HCT116 (cell line): ENCODE measurements at regions not wholly inside any gene's neighbourhood (a gene's known extent, or its start where the extent isn't known, plus 50 kb on each side); places are given as distances from the start of the nearest gene placed in this dataset.

Source experiments
- ATAC-seq: fragments of 200-7000 bp; cut with Tn5 transposase; 2 replicates; pipeline ENCODE4 v1.9.1; 2020; ENCODE audit warnings: mild to moderate bottlenecking, moderate library complexity
- BruUV-seq: library from RNA; stranded (reverse); fragments of 400-500 nt; replicated peaks from 2 replicates; lab custom pipeline; 2021; lab: Mats Ljungman, UMichigan
- CTCF ChIA-PET: fragments of 300-600 bp; sonication (Branson Sonifier 250); formaldehyde crosslinking; loops from one replicate; lab custom pipeline; 2021; ENCODE audit warnings: antibody characterized with exemption; lab: Charles Lee
- POLR2A ChIA-PET: fragments of 300-600, 350-600 bp; sonication (Branson Sonifier 250); formaldehyde crosslinking; loops from one replicate; lab custom pipeline; 2021; ENCODE audit warnings: antibody characterized with exemption; lab: Charles Lee
- RAD21 ChIA-PET, 2 experiments: fragments of 300-600 bp; sonication (Branson Sonifier 250); formaldehyde crosslinking; loops; one replicate each; lab custom pipeline; 2023; ENCODE audit warnings: low total read pairs in 2 of 2; ENCODE audit not compliant: uncharacterized antibody in 2 of 2, unreplicated experiment in 2 of 2, low non-redundant PET in 1 of 2; lab: Charles Lee
- DNase-seq: peaks from one replicate; pipeline ENCODE4 v3.0.0-alpha.2; 2010; ENCODE audit warnings: low read depth, low spot score
- H2AFZ ChIP-seq: fragments of 200-600 bp; shearing (Covaris generic), sonication (generic); 2 replicates; pipeline ENCODE4 v1.6.1; 2017; ENCODE audit warnings: low read depth, mixed run types, mixed read lengths, antibody characterized with exemption, low read length; ENCODE audit not compliant: poor library complexity, severe bottlenecking
- H3K27ac ChIP-seq: 2 replicates; pipeline ENCODE4 v1.5.1; 2012; ENCODE audit warnings: low read depth, low read length
- H3K27me3 ChIP-seq: fragments of 200-600 bp; sonication (generic); 2 replicates; pipeline ENCODE4 v1.6.1; 2016; ENCODE audit warnings: mixed run types, low read length, mixed read lengths; ENCODE audit not compliant: insufficient read depth
- H3K36me3 ChIP-seq, 2 experiments: fragments of 200-500 bp in 1 of 2; fragments of 200-600 bp in 1 of 2; sonication (Bioruptor generic) in 1 of 2; sonication (generic) in 1 of 2; 2 replicates each; pipeline versions ENCODE4 v1.5.1 to v1.6.1; 2014 to 2016; ENCODE audit warnings: low read length in 2 of 2, inconsistent platforms in 1 of 2, mixed read lengths in 1 of 2, mixed run types in 1 of 2; ENCODE audit not compliant: insufficient read depth in 2 of 2, control insufficient read depth in 1 of 2
- H3K4me1 ChIP-seq, 2 experiments: fragments of 200-600 bp in 1 of 2; sonication (generic) in 1 of 2; 2 replicates each; pipeline versions ENCODE4 v1.5.1 to v1.6.1; 2012 to 2017; ENCODE audit warnings: low read length in 2 of 2, inconsistent platforms in 1 of 2, mild to moderate bottlenecking in 1 of 2, mixed read lengths in 1 of 2, mixed run types in 1 of 2, moderate library complexity in 1 of 2; ENCODE audit not compliant: insufficient read depth in 2 of 2, control insufficient read depth in 1 of 2
- H3K4me2 ChIP-seq: fragments of 200-600 bp; sonication (generic); 2 replicates; pipeline ENCODE4 v1.6.1; 2017; ENCODE audit warnings: mixed run types, low read length, mixed read lengths
- H3K4me3 ChIP-seq, 2 experiments: fragments of 200-600 bp in 1 of 2; sonication (generic) in 1 of 2; replicated peaks in 1 of 2; 2 replicates each; pipeline ENCODE4 v1.5.1; 2011 to 2016; ENCODE audit warnings: low read length in 2 of 2, control low read depth in 1 of 2, low read depth in 1 of 2, mild to moderate bottlenecking in 1 of 2, mixed read lengths in 1 of 2, mixed run types in 1 of 2
- H3K79me2 ChIP-seq: fragments of 200-600 bp; sonication (generic); 2 replicates; pipeline ENCODE4 v1.6.1; 2017; ENCODE audit warnings: mild to moderate bottlenecking, mixed run types, low read length, moderate library complexity, mixed read lengths; ENCODE audit not compliant: insufficient read depth
- H3K9ac ChIP-seq: fragments of 200-600 bp; sonication (generic); 2 replicates; pipeline ENCODE4 v1.6.1; 2016; ENCODE audit warnings: low read length, mixed read lengths
- H3K9me2 ChIP-seq: fragments of 200-600 bp; sonication (generic), shearing (Covaris generic); 2 replicates; pipeline ENCODE4 v1.6.1; 2017; ENCODE audit warnings: mixed run types, mild to moderate bottlenecking, moderate library complexity; ENCODE audit not compliant: insufficient read depth
- H3K9me3 ChIP-seq, 2 experiments: fragments of 200-500 bp in 1 of 2; fragments of 200-600 bp in 1 of 2; sonication (Bioruptor generic) in 1 of 2; sonication (generic) in 1 of 2; 2 replicates each; pipeline ENCODE4 v1.6.1; 2014 to 2017; ENCODE audit warnings: low read length in 2 of 2, mixed read lengths in 2 of 2, inconsistent platforms in 1 of 2, low read depth in 1 of 2, mild to moderate bottlenecking in 1 of 2, mixed run types in 1 of 2, moderate library complexity in 1 of 2; ENCODE audit not compliant: control insufficient read depth in 1 of 2, insufficient read depth in 1 of 2
- H4K20me1 ChIP-seq: fragments of 200-600 bp; sonication (generic), shearing (Covaris generic); 2 replicates; pipeline ENCODE4 v1.6.1; 2017; ENCODE audit warnings: mixed run types, mild to moderate bottlenecking, moderate library complexity; ENCODE audit not compliant: insufficient read depth
- CBX3 ChIP-seq: IDR thresholded peaks from 2 replicates; pipeline ENCODE4 v1.6.1; 2012; ENCODE audit warnings: low read depth
- ELF1 ChIP-seq: IDR thresholded peaks from 2 replicates; pipeline ENCODE4 v1.6.1; 2012; ENCODE audit warnings: low read depth, borderline replicate concordance
- EZH2 ChIP-seq: fragments of 200-600 bp; sonication (generic); IDR thresholded peaks from 2 replicates; pipeline ENCODE4 v1.6.1; 2017; ENCODE audit warnings: antibody characterized with exemption, mixed run types
- FOSL1 ChIP-seq: IDR thresholded peaks from 2 replicates; pipeline ENCODE4 v1.6.1; 2012; ENCODE audit warnings: low read depth
- POLR2A ChIP-seq: IDR thresholded peaks from 2 replicates; pipeline ENCODE4 v1.7.0; 2011; ENCODE audit warnings: borderline replicate concordance; ENCODE audit not compliant: insufficient read depth, insufficient read length; ENCODE audit errors: extremely low read depth
- POLR2AphosphoS5 ChIP-seq: IDR thresholded peaks from 2 replicates; pipeline ENCODE4 v1.6.1; 2011; ENCODE audit warnings: mild to moderate bottlenecking, low read depth, low read length, moderate library complexity
- REST ChIP-seq: IDR thresholded peaks from 2 replicates; pipeline ENCODE4 v1.6.1; 2012; ENCODE audit warnings: low read depth
- SIN3A ChIP-seq: IDR thresholded peaks from 2 replicates; pipeline ENCODE4 v1.6.1; 2012; ENCODE audit warnings: low read depth
- SRF ChIP-seq: IDR thresholded peaks from 2 replicates; pipeline ENCODE4 v1.6.1; 2012; ENCODE audit warnings: low read depth
- TCF7L2 ChIP-seq: IDR thresholded peaks from 2 replicates; pipeline ENCODE4 v1.7.0; 2011; ENCODE audit warnings: borderline replicate concordance, inconsistent platforms; ENCODE audit not compliant: insufficient read depth, insufficient read length; ENCODE audit errors: extremely low read depth
- YY1 ChIP-seq: IDR thresholded peaks from 2 replicates; pipeline ENCODE4 v1.6.1; 2011; ENCODE audit warnings: low read length, low read depth, moderate library complexity, mild to moderate bottlenecking; ENCODE audit not compliant: insufficient replicate concordance; ENCODE audit errors: extremely low read depth
- ZFX ChIP-seq: fragments of 450-650 bp; IDR thresholded peaks from 2 replicates; pipeline ENCODE4 v1.6.1; 2017
- intact Hi-C: fragments of 100-400 bp; cut with micrococcal nuclease; formaldehyde crosslinking; loops from 2 replicates; pipeline ENCODE4 v1.10.0; 2022
- TF ChIP-seq, protein P1 (sequence below): IDR thresholded peaks from 2 replicates; pipeline ENCODE4 v1.6.1; 2012

DNA sequence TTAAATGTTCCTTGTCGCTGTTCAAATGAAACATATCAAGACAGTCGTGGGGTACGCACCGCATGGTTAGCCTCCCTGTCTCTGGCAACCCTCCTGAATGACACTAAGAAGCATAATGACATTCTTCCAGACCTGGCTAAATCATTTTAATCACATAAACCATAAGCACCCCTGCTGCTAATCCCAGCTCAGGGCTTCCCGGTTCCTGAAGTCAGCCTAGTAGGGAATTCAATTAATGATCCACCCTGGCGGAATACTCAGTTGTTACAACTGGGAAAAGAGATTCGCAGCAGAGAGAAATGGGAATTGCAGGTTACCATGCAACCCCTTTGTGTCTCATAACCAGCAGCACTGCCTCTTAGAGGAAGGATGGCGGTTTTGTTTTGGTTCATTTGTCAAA lies 200.8 kb upstream of the AGAP1 start:
- ChIA-PET CTCF (no interaction called here), POLR2A (no interaction called here)

More for the DNA sequence above, 200.8 kb upstream of the AGAP1 start:
- no TSS peak for BruUV-seq
- no peak overlapping the region for H3K4me2 ChIP-seq
- no peak overlapping the region for H3K27ac ChIP-seq
- intact Hi-C loops, result no loop called here
- no peak for TF ChIP-seq CBX3
- TF ChIP-seq, protein P1, sequence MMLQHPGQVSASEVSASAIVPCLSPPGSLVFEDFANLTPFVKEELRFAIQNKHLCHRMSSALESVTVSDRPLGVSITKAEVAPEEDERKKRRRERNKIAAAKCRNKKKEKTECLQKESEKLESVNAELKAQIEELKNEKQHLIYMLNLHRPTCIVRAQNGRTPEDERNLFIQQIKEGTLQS, result no peak
- TF ChIP-seq POLR2A, result no peak
- TF ChIP-seq FOSL1, result no peak
- no peak for TF ChIP-seq ELF1
- TF ChIP-seq YY1, result no peak
- TF ChIP-seq POLR2AphosphoS5, result no peak
- TF ChIP-seq ZFX, result no peak
- TF ChIP-seq REST, result no peak
- no peak for TF ChIP-seq SRF
- TF ChIP-seq SIN3A, result no peak
- no peak for TF ChIP-seq EZH2
- TF ChIP-seq TCF7L2, result no peak
- H3K36me3 ChIP-seq, result no peaks in the 10 kb centered on the region
- RAD21 ChIA-PET, result no interaction called here
- H4K20me1 ChIP-seq, result no peaks in the 10 kb centered on the region
- H2AFZ ChIP-seq, result no peak overlapping the region
- no peaks in the 10 kb centered on the region for H3K9me2 ChIP-seq
- no peak for ATAC-seq
- H3K27me3 ChIP-seq, result no peaks in the 10 kb centered on the region
- H3K4me1 ChIP-seq, result no peaks in the 10 kb centered on the region
- no peak for DNase-seq
- no peaks in the 10 kb centered on the region for H3K79me2 ChIP-seq
- H3K9ac ChIP-seq, result no peak overlapping the region
- H3K9me3 ChIP-seq, result no peaks in the 10 kb centered on the region
- no peak overlapping the region for H3K4me3 ChIP-seq
